ENCODE measurements at regions not wholly inside any gene's neighbourhood (a gene's known extent, or its start where the extent isn't known, plus 50 kb on each side); places are given as distances from the start of the nearest gene placed in this dataset.

GRCh38 chr6:126631363-126631762 is 291.4 kb downstream of the CENPW start:
- ChIA-PET POLR2A (ENCODE audit: unreplicated experiment) (no interaction called here), CTCF (no interaction called here)
- no peaks in the 10 kb centered on the region for H3K36me3 ChIP-seq (ENCODE audit: low read depth, low read length)
- no peaks in the 10 kb centered on the region for H3K27me3 ChIP-seq (ENCODE audit: low read length)
- H3K9ac ChIP-seq (ENCODE audit: low read length) = no peak overlapping the region
- DNase-seq (no peak), ATAC-seq (no peak)
- no peak overlapping the region for H3K4me2 ChIP-seq (ENCODE audit: low read length)
- H4K20me1 ChIP-seq (ENCODE audit: low read length) = no peaks in the 10 kb centered on the region
- H3K4me1 ChIP-seq (ENCODE audit: insufficient read depth, low read length) = no peaks in the 10 kb centered on the region
- no peak overlapping the region for H3K27ac ChIP-seq (ENCODE audit: low read length)
- H3K79me2 ChIP-seq (ENCODE audit: low read length) = no peaks in the 10 kb centered on the region
- BruUV-seq (replicated peaks) = no TSS peak
- no peak overlapping the region for H3K4me3 ChIP-seq (ENCODE audit: low read length)
- H3K9me3 ChIP-seq (ENCODE audit: low read length) = no peaks in the 10 kb centered on the region
- intact Hi-C loops (cut with micrococcal nuclease) = no loop called here
- TF ChIP-seq EZH2phosphoT487 (IDR thresholded peaks at IDR 0.05; ENCODE audit: borderline replicate concordance, low read length) = no peak
- no peak for TF ChIP-seq CTCF (conservative IDR thresholded peaks at IDR 0.05; ENCODE audit: low read depth, low read length)
- TF ChIP-seq EZH2 (IDR thresholded peaks at IDR 0.05; ENCODE audit: low read length, unreplicated experiment) = no peak
- no peaks in the 10 kb centered on the region for H3F3A ChIP-seq (ENCODE audit: low read length, unreplicated experiment)
- no peaks in the 10 kb centered on the region for H3K9me2 ChIP-seq (replicated peaks; ENCODE audit: low read length)
- H2AFZ ChIP-seq (ENCODE audit: low read length) = no peak overlapping the region

GRCh38 chr6:126632271-126632670 is 292.4 kb downstream of the CENPW start:
- no TSS peak for BruUV-seq (replicated peaks)
- no peaks in the 10 kb centered on the region for H3K4me1 ChIP-seq (ENCODE audit: insufficient read depth, low read length)
- ATAC-seq = no peak
- H3K36me3 ChIP-seq (ENCODE audit: low read depth, low read length) = no peaks in the 10 kb centered on the region
- DNase-seq = no peak
- no peaks in the 10 kb centered on the region for H3K9me3 ChIP-seq (ENCODE audit: low read length)
- intact Hi-C loops (cut with micrococcal nuclease) = no loop called here
- H2AFZ ChIP-seq (ENCODE audit: low read length) = no peak overlapping the region
- no peaks in the 10 kb centered on the region for H3K27me3 ChIP-seq (ENCODE audit: low read length)
- CTCF ChIA-PET = no interaction called here
- H3K9ac ChIP-seq (ENCODE audit: low read length) = no peak overlapping the region
- no peak overlapping the region for H3K27ac ChIP-seq (ENCODE audit: low read length)
- POLR2A ChIA-PET (ENCODE audit: unreplicated experiment) = no interaction called here
- H4K20me1 ChIP-seq (ENCODE audit: low read length) = no peaks in the 10 kb centered on the region
- TF ChIP-seq EZH2phosphoT487 (IDR thresholded peaks at IDR 0.05; ENCODE audit: borderline replicate concordance, low read length) (no peak), EZH2 (IDR thresholded peaks at IDR 0.05; ENCODE audit: low read length, unreplicated experiment) (no peak), CTCF (conservative IDR thresholded peaks at IDR 0.05; ENCODE audit: low read depth, low read length) (no peak)
- no peak overlapping the region for H3K4me3 ChIP-seq (ENCODE audit: low read length)
- no peaks in the 10 kb centered on the region for H3K9me2 ChIP-seq (replicated peaks; ENCODE audit: low read length)
- H3K79me2 ChIP-seq (ENCODE audit: low read length) = no peaks in the 10 kb centered on the region
- H3K4me2 ChIP-seq (ENCODE audit: low read length) = no peak overlapping the region
- no peaks in the 10 kb centered on the region for H3F3A ChIP-seq (ENCODE audit: low read length, unreplicated experiment)

- no peak for ATAC-seq
- DNase-seq = no peak
- Histone ChIP-seq H3K27me3 (ENCODE audit: low read length) (no peaks in the 10 kb centered on the region), H3F3A (ENCODE audit: low read length, unreplicated experiment) (no peaks in the 10 kb centered on the region), H3K4me1 (ENCODE audit: insufficient read depth, low read length) (no peaks in the 10 kb centered on the region), H3K79me2 (ENCODE audit: low read length) (no peaks in the 10 kb centered on the region), H3K36me3 (ENCODE audit: low read depth, low read length) (no peaks in the 10 kb centered on the region), H3K9me3 (ENCODE audit: low read length) (no peaks in the 10 kb centered on the region), H3K9ac (ENCODE audit: low read length) (no peak overlapping the region), H4K20me1 (ENCODE audit: low read length) (no peaks in the 10 kb centered on the region), H3K4me2 (ENCODE audit: low read length) (no peak overlapping the region), H3K9me2 (replicated peaks; ENCODE audit: low read length) (no peaks in the 10 kb centered on the region), H2AFZ (ENCODE audit: low read length) (no peak overlapping the region), H3K27ac (ENCODE audit: low read length) (no peak overlapping the region), H3K4me3 (ENCODE audit: low read length) (no peak overlapping the region)
- POLR2A ChIA-PET (ENCODE audit: unreplicated experiment) = no interaction called here
- intact Hi-C loops (cut with micrococcal nuclease) = no loop called here
- no TSS peak for BruUV-seq (replicated peaks)
- CTCF ChIA-PET = no interaction called here
- TF ChIP-seq EZH2phosphoT487 (IDR thresholded peaks at IDR 0.05; ENCODE audit: borderline replicate concordance, low read length) = no peak
- no peak for TF ChIP-seq EZH2 (IDR thresholded peaks at IDR 0.05; ENCODE audit: low read length, unreplicated experiment)
- TF ChIP-seq CTCF (conservative IDR thresholded peaks at IDR 0.05; ENCODE audit: low read depth, low read length) = no peak
Observed at GRCh38 chr6:126633373-126633772, 293.5 kb downstream of the CENPW start.
